GM23248 (cell line): ENCODE measurements at regions not wholly inside any gene's neighbourhood (a gene's known extent, or its start where the extent isn't known, plus 50 kb on each side); places are given as distances from the start of the nearest gene placed in this dataset.

Experiments used
- EZH2 ChIP-seq: fragments of 200-600 bp; sonication (generic); IDR thresholded peaks from 2 replicates; pipeline ENCODE4 v1.6.1; 2018; ENCODE audit warnings: antibody characterized with exemption, mild to moderate bottlenecking; ENCODE audit not compliant: insufficient read depth, poor library complexity, severe bottlenecking
- EZH2phosphoT487 ChIP-seq: fragments of 200-600 bp; sonication (generic); IDR thresholded peaks from 2 replicates; pipeline ENCODE4 v1.6.1; 2018; ENCODE audit warnings: antibody characterized with exemption, moderate library complexity, mild to moderate bottlenecking, low read depth; ENCODE audit not compliant: insufficient read depth

DNA sequence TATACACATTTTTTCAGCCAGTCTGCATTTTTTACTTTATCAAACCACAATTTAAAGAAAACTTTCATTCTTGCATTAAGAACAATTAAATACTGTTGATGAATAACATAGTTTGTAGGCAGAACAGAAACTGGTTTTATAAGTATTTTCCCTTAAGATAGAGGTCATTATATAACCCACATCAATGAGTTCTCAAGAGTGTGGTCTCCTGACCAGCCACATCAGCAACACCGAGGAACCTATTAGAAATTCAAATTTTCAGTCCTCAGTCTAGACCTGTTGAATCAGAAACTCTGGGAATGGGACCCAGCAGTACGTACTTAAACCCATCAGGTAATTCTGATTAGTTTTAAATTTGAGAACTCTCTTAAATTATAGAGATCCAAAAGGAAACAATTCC is 299.6 kb upstream of the ARSJ start:
- TF ChIP-seq EZH2 (no peak), EZH2phosphoT487 (no peak)
